T-helper 2 cell treated with Interferon-gamma antibody and Interleukin-4, amounts not matched to agents 5 μg/mL and 100 μg/mL, for 36 hours (primary cell): ENCODE measurements at regions not wholly inside any gene's neighbourhood (a gene's known extent, or its start where the extent isn't known, plus 50 kb on each side); places are given as distances from the start of the nearest gene placed in this dataset.

Experiments
- DNase-seq: peaks from one replicate; pipeline ENCODE4 v3.0.0; 2021; ENCODE audit warnings: low spot score
- H3K27ac Mint-ChIP-seq: one replicate; pipeline ENCODE4 v1.8.0; 2021; ENCODE audit warnings: mild to moderate bottlenecking, mixed read lengths
- H3K27me3 Mint-ChIP-seq: one replicate; pipeline ENCODE4 v1.8.0; 2021; ENCODE audit warnings: low read depth, mixed read lengths
- H3K36me3 Mint-ChIP-seq: one replicate; pipeline ENCODE4 v1.8.0; 2021; ENCODE audit warnings: low read depth, mixed read lengths
- H3K4me1 Mint-ChIP-seq: one replicate; pipeline ENCODE4 v1.8.0; 2021; ENCODE audit warnings: low read depth, mixed read lengths
- H3K4me3 Mint-ChIP-seq: one replicate; pipeline ENCODE4 v1.8.0; 2022; ENCODE audit warnings: mild to moderate bottlenecking, moderate library complexity, mixed read lengths
- H3K9me3 Mint-ChIP-seq: one replicate; pipeline ENCODE4 v1.8.0; 2021; ENCODE audit warnings: mixed read lengths

GRCh38 chr22:20650294-20651207, 123.4 kb upstream of the SERPIND1 start:
- Mint-ChIP-seq H3K4me1 (no peaks in the 10 kb centered on the region), H3K27ac (no peak overlapping the region), H3K9me3 (no peaks in the 10 kb centered on the region), H3K36me3 (no peaks in the 10 kb centered on the region), H3K27me3 (peaks cover 5% of the 10 kb centered on the region), H3K4me3 (no peak overlapping the region)
- DNase-seq, result peak; percentile 0

- Mint-ChIP-seq H3K27ac (no peak overlapping the region), H3K4me3 (no peak overlapping the region), H3K27me3 (peaks cover 2% of the 10 kb centered on the region), H3K36me3 (no peaks in the 10 kb centered on the region), H3K9me3 (no peaks in the 10 kb centered on the region), H3K4me1 (no peaks in the 10 kb centered on the region)
- no peak for DNase-seq
These were observed 122.6 kb upstream of the SERPIND1 start for GRCh38 chr22:20651286-20651685.

- H3K27ac Mint-ChIP-seq, result no peak overlapping the region
- H3K4me1 Mint-ChIP-seq, result no peaks in the 10 kb centered on the region
- H3K36me3 Mint-ChIP-seq, result no peaks in the 10 kb centered on the region
- H3K4me3 Mint-ChIP-seq, result no peak overlapping the region
- H3K27me3 Mint-ChIP-seq, result peaks cover 2% of the 10 kb centered on the region
- H3K9me3 Mint-ChIP-seq, result no peaks in the 10 kb centered on the region
- no peak for DNase-seq
These were observed 121.8 kb upstream of the SERPIND1 start for GRCh38 chr22:20652130-20652529.

- no peaks in the 10 kb centered on the region for H3K9me3 Mint-ChIP-seq
- H3K4me3 Mint-ChIP-seq, result no peak overlapping the region
- no peaks in the 10 kb centered on the region for H3K4me1 Mint-ChIP-seq
- no peak overlapping the region for H3K27ac Mint-ChIP-seq
- H3K27me3 Mint-ChIP-seq, result peaks cover 5% of the 10 kb centered on the region
- DNase-seq, result no peak
- no peaks in the 10 kb centered on the region for H3K36me3 Mint-ChIP-seq
These were observed 121.3 kb upstream of the SERPIND1 start for GRCh38 chr22:20652582-20652981.

- Mint-ChIP-seq H3K27me3 (peaks cover 10% of the 10 kb centered on the region), H3K4me1 (no peaks in the 10 kb centered on the region), H3K4me3 (no peak overlapping the region), H3K36me3 (no peaks in the 10 kb centered on the region), H3K9me3 (no peaks in the 10 kb centered on the region), H3K27ac (no peak overlapping the region)
- no peak for DNase-seq
These were observed 120.7 kb upstream of the SERPIND1 start for GRCh38 chr22:20653012-20653794.

GRCh38 chr22:20653795-20654342, 120.0 kb upstream of the SERPIND1 start:
- H3K4me3 Mint-ChIP-seq, result no peak overlapping the region
- H3K4me1 Mint-ChIP-seq, result no peaks in the 10 kb centered on the region
- H3K36me3 Mint-ChIP-seq, result no peaks in the 10 kb centered on the region
- H3K9me3 Mint-ChIP-seq, result no peaks in the 10 kb centered on the region
- peaks cover 16% of the 10 kb centered on the region for H3K27me3 Mint-ChIP-seq
- no peak overlapping the region for H3K27ac Mint-ChIP-seq
- no peak for DNase-seq

GRCh38 chr22:20654343-20655208, 119.3 kb upstream of the SERPIND1 start:
- Mint-ChIP-seq H3K4me3 (no peak overlapping the region), H3K9me3 (no peaks in the 10 kb centered on the region), H3K27ac (no peak overlapping the region), H3K36me3 (no peaks in the 10 kb centered on the region), H3K27me3 (peaks cover 23% of the 10 kb centered on the region), H3K4me1 (no peaks in the 10 kb centered on the region)
- no peak for DNase-seq

- Mint-ChIP-seq H3K9me3 (no peaks in the 10 kb centered on the region), H3K4me3 (no peak overlapping the region), H3K27me3 (peaks cover 33% of the 10 kb centered on the region), H3K4me1 (no peaks in the 10 kb centered on the region), H3K36me3 (no peaks in the 10 kb centered on the region), H3K27ac (no peak overlapping the region)
- DNase-seq, result no peak
These were observed 118.3 kb upstream of the SERPIND1 start for GRCh38 chr22:20655623-20656022.

GRCh38 chr22:20656516-20656901, 117.4 kb upstream of the SERPIND1 start:
- no peak overlapping the region for H3K27ac Mint-ChIP-seq
- no peak for DNase-seq
- no peaks in the 10 kb centered on the region for H3K4me1 Mint-ChIP-seq
- no peaks in the 10 kb centered on the region for H3K9me3 Mint-ChIP-seq
- H3K4me3 Mint-ChIP-seq, result no peak overlapping the region
- H3K36me3 Mint-ChIP-seq, result no peaks in the 10 kb centered on the region
- H3K27me3 Mint-ChIP-seq, result peaks cover 38% of the 10 kb centered on the region

GRCh38 chr22:20656902-20657836, 116.7 kb upstream of the SERPIND1 start:
- Mint-ChIP-seq H3K36me3 (no peaks in the 10 kb centered on the region), H3K27ac (no peak overlapping the region), H3K9me3 (no peaks in the 10 kb centered on the region), H3K4me3 (no peak overlapping the region), H3K27me3 (peaks cover 39% of the 10 kb centered on the region), H3K4me1 (no peaks in the 10 kb centered on the region)
- DNase-seq, result no peak
